HS-27A (cell line): ENCODE measurements at regions not wholly inside any gene's neighbourhood (a gene's known extent, or its start where the extent isn't known, plus 50 kb on each side); places are given as distances from the start of the nearest gene placed in this dataset.
"Not testable (repeated sequence)": the region's sequence is repeated elsewhere in the genome, so short reads cannot be mapped to it uniquely, and the experiment has no call there.

Source experiments
- DNase-seq: peaks from one replicate; pipeline ENCODE4 v3.0.0-alpha.2; 2012; ENCODE audit warnings: low read depth, missing footprints

GRCh38 chr2:149800624-149801542 is 213.3 kb upstream of the MMADHC start:
- no peak for DNase-seq

GRCh38 chr2:149799013-149799705 is 211.6 kb upstream of the MMADHC start:
- peak; percentile 5 for DNase-seq

- no peak for DNase-seq
These were observed 209.5 kb upstream of the MMADHC start for GRCh38 chr2:149797030-149797429.

- no peak for DNase-seq
These were observed 202.0 kb upstream of the MMADHC start for GRCh38 chr2:149789549-149789948.

GRCh38 chr2:149787206-149787605 is 199.6 kb upstream of the MMADHC start:
- no peak for DNase-seq

GRCh38 chr2:149783284-149783683 is 195.7 kb upstream of the MMADHC start:
- no peak for DNase-seq

GRCh38 chr2:149782572-149782971 is 195.0 kb upstream of the MMADHC start:
- DNase-seq, result no peak

- no peak for DNase-seq
These were observed 193.8 kb upstream of the MMADHC start for GRCh38 chr2:149781263-149781808.

GRCh38 chr2:149773006-149773405 is 185.4 kb upstream of the MMADHC start:
- no peak for DNase-seq

GRCh38 chr2:149768320-149768799 is 180.8 kb upstream of the MMADHC start:
- no peak for DNase-seq

GRCh38 chr2:149767516-149767974 is 180.0 kb upstream of the MMADHC start:
- DNase-seq, result no peak

- DNase-seq, result no peak
These were observed 178.8 kb upstream of the MMADHC start for GRCh38 chr2:149766339-149766738.

GRCh38 chr2:149765636-149766035 is 178.1 kb upstream of the MMADHC start:
- no peak for DNase-seq

GRCh38 chr2:149765003-149765402 is 177.4 kb upstream of the MMADHC start:
- DNase-seq, result no peak

- no peak for DNase-seq
These were observed 175.8 kb upstream of the MMADHC start for GRCh38 chr2:149763358-149763757.

GRCh38 chr2:149761611-149762010 is 174.0 kb upstream of the MMADHC start:
- DNase-seq, result no peak

- not testable (repeated sequence) for DNase-seq
These were observed 171.8 kb upstream of the MMADHC start for GRCh38 chr2:149759382-149759781.

GRCh38 chr2:149754722-149755121 is 167.1 kb upstream of the MMADHC start:
- not testable (repeated sequence) for DNase-seq

- DNase-seq, result no peak
These were observed 159.9 kb upstream of the MMADHC start for GRCh38 chr2:149747456-149747855.

- DNase-seq, result no peak
These were observed 158.0 kb upstream of the MMADHC start for GRCh38 chr2:149745396-149746230.

- DNase-seq, result no peak
These were observed 157.3 kb upstream of the MMADHC start for GRCh38 chr2:149744865-149745264.
